Adrenal gland (tissue), 5 donors: ENCODE measurements at regions not wholly inside any gene's neighbourhood (a gene's known extent, or its start where the extent isn't known, plus 50 kb on each side); places are given as distances from the start of the nearest gene placed in this dataset.
"Not testable (repeated sequence)": the region's sequence is repeated elsewhere in the genome, so short reads cannot be mapped to it uniquely, and the experiment has no call there.

Experiments
- CTCF ChIP-seq, 6 experiments: fragments of 450-650 bp in 4 of 6; fragments of 200-600 bp in 2 of 6; sonication (generic) in 1 of 6; IDR thresholded peaks; 1 replicate in 5 of 6; 2 replicates in 1 of 6; pipeline versions ENCODE4 v1.5.1 to v1.8.0; 2016 to 2021; ENCODE audit warnings: antibody characterized with exemption in 6 of 6, mild to moderate bottlenecking in 2 of 6, moderate library complexity in 1 of 6
- POLR2A ChIP-seq, 2 donors: fragments of 450-650 bp; IDR thresholded peaks; one replicate each; pipeline ENCODE4 v1.6.1; 2017; ENCODE audit warnings: antibody characterized with exemption in 2 of 2, mild to moderate bottlenecking in 2 of 2, moderate library complexity in 1 of 2
- donor health status: DM: no; HTN: no; CAD: no.

- not testable (repeated sequence) for TF ChIP-seq CTCF, POLR2A (IDR thresholded peaks at IDR 0.05)
These were observed 104.4 kb downstream of the UNC93B1 start for GRCh38 chr11:67899462-67899861.
